ENCODE measurements at regions not wholly inside any gene's neighbourhood (a gene's known extent, or its start where the extent isn't known, plus 50 kb on each side); places are given as distances from the start of the nearest gene placed in this dataset.
"Not testable (repeated sequence)": the region's sequence is repeated elsewhere in the genome, so short reads cannot be mapped to it uniquely, and the experiment has no call there.

GRCh38 chr2:207354462-207354861 is 175.3 kb upstream of the CREB1 start:
- in situ Hi-C loops (cut with MboI; ENCODE audit: low sequenced_read_pairs) = no loop called here

- in situ Hi-C loops (cut with MboI; ENCODE audit: low sequenced_read_pairs) = no loop called here
These were observed 173.2 kb upstream of the CREB1 start for GRCh38 chr2:207356567-207356966.

DNA sequence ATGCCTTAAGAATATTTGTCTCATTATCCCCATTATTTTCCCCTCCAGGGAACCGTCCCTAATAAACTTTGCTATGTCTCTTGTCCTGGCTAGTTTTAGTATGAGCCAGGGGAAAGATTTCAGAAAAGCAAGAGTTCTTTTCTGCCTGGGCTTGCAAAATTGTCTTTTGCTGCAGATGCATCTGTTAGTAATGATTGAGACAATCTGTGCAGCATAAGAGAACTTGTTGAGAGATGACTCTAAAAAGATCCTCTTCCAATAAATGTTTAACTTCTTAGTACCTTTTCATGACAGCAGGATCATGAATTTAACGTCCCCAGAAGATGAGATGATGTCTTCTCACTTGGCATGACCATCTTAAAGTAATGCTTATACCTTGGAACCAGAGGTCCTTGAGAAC is 172.5 kb upstream of the CREB1 start:
- in situ Hi-C loops (cut with MboI; ENCODE audit: low sequenced_read_pairs) = no loop called here

DNA sequence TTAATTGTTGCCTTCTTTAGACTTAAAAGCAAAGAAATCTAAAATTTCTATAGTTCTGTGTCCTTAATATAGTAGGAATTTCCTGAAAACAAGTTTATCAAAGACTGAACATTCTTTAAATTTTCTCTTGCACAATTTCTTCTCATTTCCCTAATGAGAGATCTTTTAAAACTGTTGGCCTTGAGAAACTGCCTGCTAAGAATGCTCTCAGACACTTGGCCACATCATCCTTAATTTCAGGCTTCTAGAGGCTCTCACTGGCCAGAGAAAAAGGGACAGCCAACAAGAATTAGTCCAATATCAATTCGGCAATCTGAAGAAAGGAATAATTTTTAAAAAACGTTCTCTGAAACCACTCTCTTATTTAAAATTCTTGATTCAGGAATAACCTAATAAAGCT is 167.0 kb upstream of the CREB1 start:
- in situ Hi-C loops (cut with MboI; ENCODE audit: low sequenced_read_pairs) = no loop called here

- in situ Hi-C loops (cut with MboI; ENCODE audit: low sequenced_read_pairs) = no loop called here
These were observed 165.9 kb upstream of the CREB1 start for GRCh38 chr2:207363761-207364290.

GRCh38 chr2:207370646-207371045 is 159.1 kb upstream of the CREB1 start:
- in situ Hi-C loops (cut with MboI; ENCODE audit: low sequenced_read_pairs) = no loop called here

DNA sequence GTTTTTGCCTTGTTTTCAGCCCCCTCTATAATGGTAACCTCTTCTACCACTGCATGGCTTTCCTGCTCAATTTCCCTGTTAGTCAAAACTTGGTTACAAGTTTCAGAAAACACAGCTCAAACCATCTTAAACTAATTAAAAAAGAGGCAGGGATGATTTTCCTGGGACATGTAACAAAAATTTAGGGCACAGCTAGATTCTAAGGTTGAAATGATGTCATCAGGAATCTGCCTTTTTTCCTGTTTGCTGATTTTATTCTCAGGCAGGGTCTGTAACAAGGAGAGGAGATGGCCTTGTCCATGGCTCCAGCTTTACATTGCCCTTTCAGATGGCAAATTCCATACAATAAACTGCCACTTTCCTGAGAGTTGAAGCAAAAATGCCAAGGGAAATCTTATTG is 157.9 kb upstream of the CREB1 start:
- in situ Hi-C loops (cut with MboI; ENCODE audit: low sequenced_read_pairs) = no loop called here

- in situ Hi-C loops (cut with MboI; ENCODE audit: low sequenced_read_pairs) = no loop called here
These were observed 157.3 kb upstream of the CREB1 start for GRCh38 chr2:207372483-207372882.

GRCh38 chr2:207375207-207375875 is 154.4 kb upstream of the CREB1 start:
- in situ Hi-C loops (cut with MboI; ENCODE audit: low sequenced_read_pairs) = no loop called here

DNA sequence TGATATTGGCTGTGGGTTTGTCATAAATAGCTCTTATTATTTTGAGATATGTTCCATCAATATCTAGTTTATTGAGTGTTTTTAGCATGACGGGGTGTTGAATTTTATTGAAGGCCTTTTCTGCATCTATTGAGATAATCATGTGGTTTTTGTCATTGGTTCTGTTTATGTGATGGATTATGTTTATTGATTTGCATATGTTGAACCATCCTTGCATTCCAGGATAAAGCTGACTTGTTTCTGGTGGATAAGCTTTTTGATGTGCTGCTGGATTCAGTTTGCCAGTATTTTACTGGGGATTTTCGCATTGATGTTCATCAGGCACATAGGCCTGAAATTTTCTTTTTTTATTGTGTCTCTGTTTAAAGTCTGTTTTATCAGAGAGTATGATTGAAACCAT is 151.1 kb upstream of the CREB1 start:
- in situ Hi-C loops (cut with MboI; ENCODE audit: low sequenced_read_pairs) = not testable (repeated sequence)

GRCh38 chr2:207385076-207385475 is 144.7 kb upstream of the CREB1 start:
- in situ Hi-C loops (cut with MboI; ENCODE audit: low sequenced_read_pairs) = no loop called here

- in situ Hi-C loops (cut with MboI; ENCODE audit: low sequenced_read_pairs) = no loop called here
These were observed 143.9 kb upstream of the CREB1 start for GRCh38 chr2:207385903-207386302.

DNA sequence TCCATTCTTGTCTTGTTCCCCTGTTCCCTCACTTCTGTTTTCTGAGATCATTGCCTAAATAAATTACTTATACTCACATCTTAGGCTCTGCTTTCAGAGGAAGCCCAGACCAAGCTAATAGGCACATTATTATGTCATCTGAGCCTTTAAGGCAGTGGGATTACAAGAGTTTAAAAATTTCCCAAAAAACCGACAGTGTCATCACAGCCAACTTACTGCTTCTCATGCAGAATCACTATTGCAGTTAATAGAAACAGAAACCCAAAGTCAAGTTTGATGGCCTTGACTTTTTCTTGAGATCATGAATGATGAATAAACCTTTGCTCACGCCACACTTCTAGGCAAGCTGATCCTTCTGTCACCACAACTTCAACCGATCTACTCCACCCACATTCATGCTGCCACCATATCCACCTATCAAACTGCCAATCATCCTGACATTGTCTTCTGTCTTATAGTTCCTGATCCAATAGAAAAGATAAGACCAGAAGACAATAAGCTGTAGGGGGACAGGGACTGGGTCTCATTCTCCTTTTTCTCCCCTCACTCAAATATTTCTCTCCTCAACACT is 142.7 kb upstream of the CREB1 start:
- in situ Hi-C loops (cut with MboI; ENCODE audit: low sequenced_read_pairs) = no loop called here

DNA sequence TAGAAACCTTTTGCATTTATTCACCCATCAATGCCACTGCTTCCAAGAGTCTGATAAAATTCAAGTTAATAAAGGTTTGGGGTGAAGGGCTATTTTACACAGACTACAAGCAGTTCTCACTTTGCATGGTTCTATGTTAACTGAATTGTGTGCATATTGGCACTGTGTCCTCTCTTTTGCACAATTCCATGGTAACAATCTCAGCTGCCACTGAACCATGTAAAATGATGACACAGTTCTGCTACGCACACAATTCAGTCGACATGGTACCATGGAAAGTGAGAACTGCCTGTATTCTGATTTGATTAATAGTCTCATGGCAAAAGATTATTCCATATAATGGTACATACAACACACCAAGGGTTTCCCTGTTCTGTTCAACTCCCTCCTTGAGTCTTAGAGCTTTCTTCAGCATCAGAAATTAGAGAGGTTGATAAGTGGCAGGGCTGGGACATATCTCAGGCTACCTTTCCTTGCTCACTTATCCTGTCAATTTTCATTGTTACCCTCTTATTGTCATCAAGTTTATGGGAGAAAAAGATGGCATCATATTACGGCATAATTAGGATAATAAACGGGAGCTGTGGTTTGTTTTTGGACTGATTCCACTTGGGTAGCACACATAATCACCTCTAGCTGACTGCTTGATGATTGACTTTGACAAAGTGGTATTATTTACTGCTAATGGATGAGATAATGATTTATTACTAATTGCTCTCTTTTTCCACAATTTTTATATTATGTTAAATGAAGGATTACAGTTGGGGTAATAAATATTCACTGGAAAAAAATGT is 139.3 kb upstream of the CREB1 start:
- in situ Hi-C loops (cut with MboI; ENCODE audit: low sequenced_read_pairs) = no loop called here

- in situ Hi-C loops (cut with MboI; ENCODE audit: low sequenced_read_pairs) = no loop called here
These were observed 135.5 kb upstream of the CREB1 start for GRCh38 chr2:207394203-207394781.

DNA sequence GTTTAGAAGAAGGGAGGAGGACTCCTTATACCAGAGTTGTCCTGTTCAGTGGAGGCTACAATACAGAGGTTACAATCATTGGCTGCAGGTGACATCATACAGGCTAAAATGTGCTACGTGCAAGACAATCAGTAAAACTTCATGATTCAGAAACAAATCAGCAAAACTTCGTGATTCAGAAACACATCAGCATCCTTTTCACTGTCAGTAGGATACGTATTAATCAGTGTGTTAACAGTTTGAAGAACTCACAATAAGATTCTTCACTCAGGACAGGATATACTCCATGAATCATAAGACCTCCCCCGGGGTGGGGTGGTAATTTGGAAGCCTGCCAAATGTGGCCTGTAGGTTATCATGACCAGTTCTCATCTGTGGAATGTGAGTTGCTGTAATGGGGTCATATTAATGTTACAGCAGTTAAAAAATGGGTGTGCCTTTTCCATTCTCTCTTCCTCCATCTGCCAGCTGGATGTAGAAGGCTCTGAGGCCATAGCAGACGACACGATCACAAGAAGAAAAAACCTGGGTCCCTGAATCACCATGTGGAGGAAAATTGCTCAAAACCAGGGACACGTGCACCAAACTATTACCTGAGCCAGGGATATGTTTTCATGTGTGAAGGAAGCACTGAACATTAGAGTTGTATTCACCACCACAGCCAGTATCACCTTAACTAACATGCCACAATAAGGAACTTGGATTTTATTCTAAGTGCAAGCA is 134.8 kb upstream of the CREB1 start:
- in situ Hi-C loops (cut with MboI; ENCODE audit: low sequenced_read_pairs) = no loop called here

DNA sequence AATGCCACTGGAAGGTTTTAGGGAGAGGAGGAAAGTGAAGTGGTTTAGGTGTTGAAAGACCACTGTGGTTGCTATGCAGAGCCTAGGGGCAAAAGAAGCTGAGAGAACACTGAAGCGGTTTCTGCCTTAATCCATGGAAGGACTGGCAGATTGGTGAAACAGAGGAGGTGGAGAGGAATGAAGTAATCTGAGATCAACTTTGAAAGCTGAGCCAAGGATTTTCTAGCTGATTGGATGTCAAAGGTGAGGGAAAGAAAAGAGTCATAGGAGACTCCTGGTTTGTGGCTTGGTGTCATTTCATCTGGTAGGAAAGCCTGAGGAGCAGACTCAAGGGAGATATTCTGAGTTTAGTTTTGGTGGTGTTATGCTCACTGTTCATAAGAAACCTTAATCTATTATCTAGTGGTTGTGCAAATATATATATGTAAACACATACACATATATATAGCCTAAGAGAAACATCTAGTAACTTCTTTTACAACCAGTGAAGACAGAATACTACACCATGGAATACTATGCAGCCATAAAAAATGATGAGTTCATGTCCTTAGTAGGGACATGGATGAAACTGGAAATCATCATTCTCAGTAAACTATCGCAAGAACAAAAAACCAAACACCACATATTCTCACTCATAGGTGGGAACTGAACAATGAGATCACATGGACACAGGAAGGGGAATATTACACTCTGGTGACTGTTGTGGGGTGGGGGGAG is 134.1 kb upstream of the CREB1 start:
- in situ Hi-C loops (cut with MboI; ENCODE audit: low sequenced_read_pairs) = no loop called here

- in situ Hi-C loops (cut with MboI; ENCODE audit: low sequenced_read_pairs) = no loop called here
These were observed 131.7 kb upstream of the CREB1 start for GRCh38 chr2:207397917-207398655.

DNA sequence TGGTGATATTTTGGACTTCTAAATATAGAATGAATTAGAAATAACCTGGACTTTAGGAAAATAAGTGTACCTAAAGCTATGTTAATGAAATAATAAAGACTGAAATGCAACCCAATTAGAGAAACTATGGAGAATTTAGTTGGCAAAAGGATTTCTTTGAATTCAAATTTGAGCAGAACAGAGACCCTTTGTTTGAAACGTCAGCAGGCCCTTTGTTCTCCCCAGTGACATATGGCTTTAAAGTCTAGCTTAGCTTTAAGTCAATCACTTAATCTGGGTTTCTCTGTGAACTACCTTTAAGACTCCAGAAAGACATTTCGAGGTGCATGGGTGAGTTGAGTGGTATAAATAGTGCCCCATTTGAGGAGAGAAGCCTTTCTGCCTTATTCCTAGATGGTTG is 130.5 kb upstream of the CREB1 start:
- in situ Hi-C loops (cut with MboI; ENCODE audit: low sequenced_read_pairs) = no loop called here

DNA sequence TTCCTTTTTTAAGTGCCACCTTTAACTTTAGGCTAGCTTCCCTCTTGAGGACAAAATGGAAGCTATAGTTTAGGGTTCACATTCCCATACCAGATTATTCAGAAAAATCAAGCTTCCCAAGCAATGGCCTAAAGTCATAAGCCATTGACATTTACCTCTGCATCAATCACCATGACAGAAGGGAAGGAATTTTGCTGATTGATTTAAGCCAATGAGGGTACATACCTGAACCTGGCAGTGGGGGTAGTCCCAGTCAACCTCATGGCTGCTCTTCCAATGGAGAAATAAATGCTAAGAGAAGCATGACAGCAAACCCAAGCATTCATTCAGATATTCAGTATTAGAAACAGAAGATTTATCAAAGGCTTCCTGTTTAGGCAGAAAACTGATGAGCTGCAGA is 128.4 kb upstream of the CREB1 start:
- in situ Hi-C loops (cut with MboI; ENCODE audit: low sequenced_read_pairs) = no loop called here

Measured in HL-60/S4 treated with phorbol 12-myristate 13-acetate at 8.2 ng/mL for 4 days and 3 days (cell line).